ENCODE measurements at regions not wholly inside any gene's neighbourhood (a gene's known extent, or its start where the extent isn't known, plus 50 kb on each side); places are given as distances from the start of the nearest gene placed in this dataset.

- H2AFZ ChIP-seq (ENCODE audit: low read length), result no peak overlapping the region
- H3K27me3 ChIP-seq (ENCODE audit: low read length), result no peaks in the 10 kb centered on the region
- H3K36me3 ChIP-seq (ENCODE audit: insufficient read depth, low read length), result no peaks in the 10 kb centered on the region
- H3K27ac ChIP-seq (ENCODE audit: low read length), result no peak overlapping the region
- no peaks in the 10 kb centered on the region for H3K9me3 ChIP-seq (ENCODE audit: low read length)
- H3K4me2 ChIP-seq (ENCODE audit: low read depth, low read length, poor library complexity, severe bottlenecking), result no peak overlapping the region
- no peaks in the 10 kb centered on the region for H3K4me1 ChIP-seq (ENCODE audit: low read length)
- no peaks in the 10 kb centered on the region for H4K20me1 ChIP-seq (ENCODE audit: insufficient read depth, low read depth, low read length)
- H3K79me2 ChIP-seq (ENCODE audit: low read length), result no peaks in the 10 kb centered on the region
- no peaks in the 10 kb centered on the region for H3K9me2 ChIP-seq (replicated peaks; ENCODE audit: insufficient read depth, low read length)
- no peak overlapping the region for H3K4me3 ChIP-seq (ENCODE audit: low read length)
- no peak for DNase-seq
- H3K9ac ChIP-seq (ENCODE audit: low read length), result no peak overlapping the region
Measured at GRCh38 chr15:45910671-45911070, 275.8 kb downstream of the SQOR start.

- H3K27ac ChIP-seq (ENCODE audit: low read length), result no peak overlapping the region
- no peak overlapping the region for H3K4me2 ChIP-seq (ENCODE audit: low read depth, low read length, poor library complexity, severe bottlenecking)
- no peaks in the 10 kb centered on the region for H3K4me1 ChIP-seq (ENCODE audit: low read length)
- H3K9me3 ChIP-seq (ENCODE audit: low read length), result no peaks in the 10 kb centered on the region
- no peaks in the 10 kb centered on the region for H4K20me1 ChIP-seq (ENCODE audit: insufficient read depth, low read depth, low read length)
- no peaks in the 10 kb centered on the region for H3K36me3 ChIP-seq (ENCODE audit: insufficient read depth, low read length)
- DNase-seq, result no peak
- no peak overlapping the region for H3K4me3 ChIP-seq (ENCODE audit: low read length)
- H2AFZ ChIP-seq (ENCODE audit: low read length), result no peak overlapping the region
- no peak overlapping the region for H3K9ac ChIP-seq (ENCODE audit: low read length)
- H3K27me3 ChIP-seq (ENCODE audit: low read length), result no peaks in the 10 kb centered on the region
- no peaks in the 10 kb centered on the region for H3K79me2 ChIP-seq (ENCODE audit: low read length)
- H3K9me2 ChIP-seq (replicated peaks; ENCODE audit: insufficient read depth, low read length), result no peaks in the 10 kb centered on the region
Measured at GRCh38 chr15:45913451-45913850, 278.6 kb downstream of the SQOR start.

- H3K27ac ChIP-seq (ENCODE audit: low read length), result no peak overlapping the region
- no peaks in the 10 kb centered on the region for H3K27me3 ChIP-seq (ENCODE audit: low read length)
- no peak overlapping the region for H3K9ac ChIP-seq (ENCODE audit: low read length)
- DNase-seq, result no peak
- H4K20me1 ChIP-seq (ENCODE audit: insufficient read depth, low read depth, low read length), result no peaks in the 10 kb centered on the region
- H3K4me3 ChIP-seq (ENCODE audit: low read length), result no peak overlapping the region
- no peaks in the 10 kb centered on the region for H3K79me2 ChIP-seq (ENCODE audit: low read length)
- H3K4me1 ChIP-seq (ENCODE audit: low read length), result no peaks in the 10 kb centered on the region
- no peak overlapping the region for H3K4me2 ChIP-seq (ENCODE audit: low read depth, low read length, poor library complexity, severe bottlenecking)
- no peaks in the 10 kb centered on the region for H3K36me3 ChIP-seq (ENCODE audit: insufficient read depth, low read length)
- no peak overlapping the region for H2AFZ ChIP-seq (ENCODE audit: low read length)
- H3K9me3 ChIP-seq (ENCODE audit: low read length), result no peaks in the 10 kb centered on the region
- H3K9me2 ChIP-seq (replicated peaks; ENCODE audit: insufficient read depth, low read length), result no peaks in the 10 kb centered on the region
Measured at GRCh38 chr15:45914425-45914824, 279.6 kb downstream of the SQOR start.

- H3K36me3 ChIP-seq (ENCODE audit: insufficient read depth, low read length), result no peaks in the 10 kb centered on the region
- no peak overlapping the region for H3K4me2 ChIP-seq (ENCODE audit: low read depth, low read length, poor library complexity, severe bottlenecking)
- no peaks in the 10 kb centered on the region for H3K79me2 ChIP-seq (ENCODE audit: low read length)
- no peak for DNase-seq
- no peaks in the 10 kb centered on the region for H3K9me2 ChIP-seq (replicated peaks; ENCODE audit: insufficient read depth, low read length)
- no peaks in the 10 kb centered on the region for H3K4me1 ChIP-seq (ENCODE audit: low read length)
- H3K4me3 ChIP-seq (ENCODE audit: low read length), result no peak overlapping the region
- no peak overlapping the region for H3K9ac ChIP-seq (ENCODE audit: low read length)
- H3K9me3 ChIP-seq (ENCODE audit: low read length), result no peaks in the 10 kb centered on the region
- no peak overlapping the region for H2AFZ ChIP-seq (ENCODE audit: low read length)
- H4K20me1 ChIP-seq (ENCODE audit: insufficient read depth, low read depth, low read length), result no peaks in the 10 kb centered on the region
- no peaks in the 10 kb centered on the region for H3K27me3 ChIP-seq (ENCODE audit: low read length)
- H3K27ac ChIP-seq (ENCODE audit: low read length), result no peak overlapping the region
Measured at GRCh38 chr15:45918839-45919238, 284.0 kb downstream of the SQOR start.

GRCh38 chr15:45919806-45920205, 285.0 kb downstream of the SQOR start:
- H3K4me2 ChIP-seq (ENCODE audit: low read depth, low read length, poor library complexity, severe bottlenecking), result no peak overlapping the region
- no peak overlapping the region for H3K4me3 ChIP-seq (ENCODE audit: low read length)
- no peak for DNase-seq
- no peaks in the 10 kb centered on the region for H3K9me3 ChIP-seq (ENCODE audit: low read length)
- no peaks in the 10 kb centered on the region for H3K4me1 ChIP-seq (ENCODE audit: low read length)
- no peaks in the 10 kb centered on the region for H3K79me2 ChIP-seq (ENCODE audit: low read length)
- no peak overlapping the region for H3K27ac ChIP-seq (ENCODE audit: low read length)
- H3K9ac ChIP-seq (ENCODE audit: low read length), result no peak overlapping the region
- no peak overlapping the region for H2AFZ ChIP-seq (ENCODE audit: low read length)
- H3K9me2 ChIP-seq (replicated peaks; ENCODE audit: insufficient read depth, low read length), result no peaks in the 10 kb centered on the region
- no peaks in the 10 kb centered on the region for H3K36me3 ChIP-seq (ENCODE audit: insufficient read depth, low read length)
- H4K20me1 ChIP-seq (ENCODE audit: insufficient read depth, low read depth, low read length), result no peaks in the 10 kb centered on the region
- no peaks in the 10 kb centered on the region for H3K27me3 ChIP-seq (ENCODE audit: low read length)

- H3K4me2 ChIP-seq (ENCODE audit: low read depth, low read length, poor library complexity, severe bottlenecking), result no peak overlapping the region
- DNase-seq, result no peak
- no peak overlapping the region for H3K27ac ChIP-seq (ENCODE audit: low read length)
- H4K20me1 ChIP-seq (ENCODE audit: insufficient read depth, low read depth, low read length), result no peaks in the 10 kb centered on the region
- no peaks in the 10 kb centered on the region for H3K9me2 ChIP-seq (replicated peaks; ENCODE audit: insufficient read depth, low read length)
- no peak overlapping the region for H2AFZ ChIP-seq (ENCODE audit: low read length)
- no peaks in the 10 kb centered on the region for H3K4me1 ChIP-seq (ENCODE audit: low read length)
- no peaks in the 10 kb centered on the region for H3K36me3 ChIP-seq (ENCODE audit: insufficient read depth, low read length)
- H3K9ac ChIP-seq (ENCODE audit: low read length), result no peak overlapping the region
- no peaks in the 10 kb centered on the region for H3K9me3 ChIP-seq (ENCODE audit: low read length)
- no peak overlapping the region for H3K4me3 ChIP-seq (ENCODE audit: low read length)
- H3K79me2 ChIP-seq (ENCODE audit: low read length), result no peaks in the 10 kb centered on the region
- no peaks in the 10 kb centered on the region for H3K27me3 ChIP-seq (ENCODE audit: low read length)
Measured at GRCh38 chr15:45921376-45921775, 286.5 kb downstream of the SQOR start.

- no peaks in the 10 kb centered on the region for H3K27me3 ChIP-seq (ENCODE audit: low read length)
- no peak overlapping the region for H2AFZ ChIP-seq (ENCODE audit: low read length)
- H3K9me3 ChIP-seq (ENCODE audit: low read length), result no peaks in the 10 kb centered on the region
- no peak overlapping the region for H3K4me2 ChIP-seq (ENCODE audit: low read depth, low read length, poor library complexity, severe bottlenecking)
- H3K4me3 ChIP-seq (ENCODE audit: low read length), result no peak overlapping the region
- H3K4me1 ChIP-seq (ENCODE audit: low read length), result no peaks in the 10 kb centered on the region
- no peaks in the 10 kb centered on the region for H4K20me1 ChIP-seq (ENCODE audit: insufficient read depth, low read depth, low read length)
- no peak overlapping the region for H3K27ac ChIP-seq (ENCODE audit: low read length)
- no peaks in the 10 kb centered on the region for H3K79me2 ChIP-seq (ENCODE audit: low read length)
- H3K9ac ChIP-seq (ENCODE audit: low read length), result no peak overlapping the region
- H3K9me2 ChIP-seq (replicated peaks; ENCODE audit: insufficient read depth, low read length), result no peaks in the 10 kb centered on the region
- DNase-seq, result no peak
- H3K36me3 ChIP-seq (ENCODE audit: insufficient read depth, low read length), result no peaks in the 10 kb centered on the region
Measured at GRCh38 chr15:45921978-45922377, 287.1 kb downstream of the SQOR start.

- no peaks in the 10 kb centered on the region for H3K36me3 ChIP-seq (ENCODE audit: insufficient read depth, low read length)
- no peak overlapping the region for H3K4me3 ChIP-seq (ENCODE audit: low read length)
- DNase-seq, result no peak
- no peaks in the 10 kb centered on the region for H4K20me1 ChIP-seq (ENCODE audit: insufficient read depth, low read depth, low read length)
- no peaks in the 10 kb centered on the region for H3K79me2 ChIP-seq (ENCODE audit: low read length)
- H2AFZ ChIP-seq (ENCODE audit: low read length), result no peak overlapping the region
- H3K4me2 ChIP-seq (ENCODE audit: low read depth, low read length, poor library complexity, severe bottlenecking), result no peak overlapping the region
- H3K9me3 ChIP-seq (ENCODE audit: low read length), result no peaks in the 10 kb centered on the region
- H3K27me3 ChIP-seq (ENCODE audit: low read length), result 0 out of 2 replicates have a peak, but pooled peaks cover 1% of the 10 kb centered on the region
- H3K9ac ChIP-seq (ENCODE audit: low read length), result no peak overlapping the region
- H3K27ac ChIP-seq (ENCODE audit: low read length), result no peak overlapping the region
- H3K9me2 ChIP-seq (replicated peaks; ENCODE audit: insufficient read depth, low read length), result no peaks in the 10 kb centered on the region
- peaks cover 15% of the 10 kb centered on the region for H3K4me1 ChIP-seq (ENCODE audit: low read length)
Measured at GRCh38 chr15:45941367-45941766, 306.5 kb downstream of the SQOR start.

- no peak overlapping the region for H3K9ac ChIP-seq (ENCODE audit: low read length)
- H3K4me3 ChIP-seq (ENCODE audit: low read length), result no peak overlapping the region
- H3K9me3 ChIP-seq (ENCODE audit: low read length), result no peaks in the 10 kb centered on the region
- H3K9me2 ChIP-seq (replicated peaks; ENCODE audit: insufficient read depth, low read length), result no peaks in the 10 kb centered on the region
- H3K27ac ChIP-seq (ENCODE audit: low read length), result no peak overlapping the region
- peaks cover 15% of the 10 kb centered on the region for H3K4me1 ChIP-seq (ENCODE audit: low read length)
- no peaks in the 10 kb centered on the region for H3K36me3 ChIP-seq (ENCODE audit: insufficient read depth, low read length)
- no peaks in the 10 kb centered on the region for H3K79me2 ChIP-seq (ENCODE audit: low read length)
- no peaks in the 10 kb centered on the region for H4K20me1 ChIP-seq (ENCODE audit: insufficient read depth, low read depth, low read length)
- H3K4me2 ChIP-seq (ENCODE audit: low read depth, low read length, poor library complexity, severe bottlenecking), result peak overlapping the region; percentile 5
- no peak overlapping the region for H2AFZ ChIP-seq (ENCODE audit: low read length)
- DNase-seq, result peak; percentile 55
- H3K27me3 ChIP-seq (ENCODE audit: low read length), result no peaks in the 10 kb centered on the region
Measured at GRCh38 chr15:45943240-45943639, 308.4 kb downstream of the SQOR start.
